K562 (cell line): ENCODE measurements at regions not wholly inside any gene's neighbourhood (a gene's known extent, or its start where the extent isn't known, plus 50 kb on each side); places are given as distances from the start of the nearest gene placed in this dataset.

Experiments
- AFF1 ChIP-seq, 2 experiments: fragments of 450-650 bp; IDR thresholded peaks; 2 replicates each; pipeline ENCODE4 v1.6.1; 2018; ENCODE audit warnings: mild to moderate bottlenecking in 2 of 2, low read depth in 1 of 2; ENCODE audit not compliant: partially characterized antibody in 2 of 2
- ARID1B ChIP-seq: fragments of 450-650 bp; IDR thresholded peaks from 2 replicates; pipeline ENCODE4 v1.6.1; 2016; ENCODE audit warnings: antibody characterized with exemption, mild to moderate bottlenecking, inconsistent platforms
- BCL6 ChIP-seq: fragments of 250-450 bp; sonication (Bioruptor Pico); IDR thresholded peaks from 2 replicates; pipeline ENCODE4 v1.4.0; 2020
- BCOR ChIP-seq: fragments of 450-650 bp; IDR thresholded peaks from 2 replicates; pipeline ENCODE4 v1.6.1; 2016
- CBFA2T2 ChIP-seq: fragments of 450-650 bp; conservative IDR thresholded peaks from 2 replicates; pipeline ENCODE4 v1.6.1; 2017; ENCODE audit warnings: mild to moderate bottlenecking
- DACH1 ChIP-seq: fragments of 450-650 bp; IDR thresholded peaks from 2 replicates; pipeline ENCODE4 v1.6.1; 2018; ENCODE audit not compliant: partially characterized antibody
- ELF1 ChIP-seq: fragments of 200-800 bp; sonication (Bioruptor generic); IDR thresholded peaks from 2 replicates; pipeline ENCODE4 v1.6.1; 2016; ENCODE audit warnings: missing genetic modification characterization, missing compliant biosample characterization
- HOXB6 ChIP-seq: fragments of 250-450 bp; sonication (Bioruptor Pico); IDR thresholded peaks from 2 replicates; pipeline ENCODE4 v1.5.1; 2022; ENCODE audit warnings: mild to moderate bottlenecking, borderline replicate concordance
- MNT ChIP-seq, 2 experiments: fragments of 450-650 bp; conservative IDR thresholded peaks; 2 replicates each; pipeline ENCODE4 v1.6.1; 2017; ENCODE audit warnings: mild to moderate bottlenecking in 2 of 2, moderate library complexity in 2 of 2
- NFIC ChIP-seq: fragments of 450-650 bp; IDR thresholded peaks from 2 replicates; pipeline ENCODE4 v1.6.1; 2017; ENCODE audit warnings: mild to moderate bottlenecking, inconsistent platforms
- NRF1 ChIP-seq, 2 experiments: fragments of 450-650 bp; IDR thresholded peaks in 1 of 2; conservative IDR thresholded peaks in 1 of 2; 2 replicates each; pipeline ENCODE4 v1.6.1; 2014; ENCODE audit warnings: mild to moderate bottlenecking in 2 of 2
- TCF3 ChIP-seq: sonication (generic); formaldehyde crosslinking; IDR thresholded peaks from 2 replicates; pipeline ENCODE4 v1.4.0; 2020; ENCODE audit warnings: mild to moderate bottlenecking, missing genetic modification reagents
- VEZF1 ChIP-seq: fragments of 200-800 bp; sonication (Bioruptor generic); IDR thresholded peaks from 2 replicates; pipeline ENCODE4 v1.6.1; 2017; ENCODE audit warnings: missing genetic modification characterization, missing compliant biosample characterization
- ZMIZ1 ChIP-seq, 2 experiments: fragments of 150-350 bp in 1 of 2; IDR thresholded peaks; 2 replicates each; pipeline ENCODE4 v1.6.1; 2012 to 2016; ENCODE audit warnings: low read depth in 2 of 2, low read length in 2 of 2, mild to moderate bottlenecking in 1 of 2, moderate library complexity in 1 of 2
- ZNF584 ChIP-seq: fragments of 200-800 bp; sonication (Bioruptor generic); IDR thresholded peaks from 2 replicates; pipeline ENCODE4 v1.6.1; 2016; ENCODE audit warnings: low read depth, mild to moderate bottlenecking, missing genetic modification characterization, missing compliant biosample characterization
- ZNF75A ChIP-seq: fragments of 450-650 bp; formaldehyde crosslinking; IDR thresholded peaks from 2 replicates; pipeline ENCODE4 v1.4.0; 2020; ENCODE audit warnings: mild to moderate bottlenecking
- ZNF77 ChIP-seq: fragments of 250-450 bp; sonication (Bioruptor Pico); IDR thresholded peaks from 2 replicates; pipeline ENCODE4 v1.5.0; 2020
- ZNF830 ChIP-seq: fragments of 250-450 bp; sonication (Bioruptor Pico); IDR thresholded peaks from 2 replicates; pipeline ENCODE4 v1.5.0; 2021; ENCODE audit warnings: mild to moderate bottlenecking

GRCh38 chr13:28574617-28575142 lies 79.8 kb upstream of the FLT1 start (continued):
- peak; percentile 52 to 63 for TF ChIP-seq NRF1 (conservative IDR thresholded peaks at IDR 0.05 in 1 of 2, IDR thresholded peaks at IDR 0.05 in 1 of 2)
- TF ChIP-seq VEZF1, result 0 out of 2 replicates have a peak, but pooled peaks have one; percentile 13
- TF ChIP-seq AFF1 (IDR thresholded peaks at IDR 0.05; ENCODE audit: low read depth in 1 of 2, partially characterized antibody in 2 of 2), result peak in 1 of 2 experiments; percentile 81
- TF ChIP-seq ZNF830 (CRISPR knock-in tag), result no peak
- TF ChIP-seq MNT (conservative IDR thresholded peaks at IDR 0.05), result peak; percentile 58 to 77
- no peak for TF ChIP-seq BCL6 (CRISPR knock-in tag)
- TF ChIP-seq CBFA2T2, result peak; percentile 98
- TF ChIP-seq ELF1, result peak; percentile 43; the same call in 1 of the 2 replicates
- peak; percentile 98 for TF ChIP-seq ARID1B
- TF ChIP-seq ZNF75A, result no peak
- no peak for TF ChIP-seq HOXB6 (CRISPR knock-in tag)
- TF ChIP-seq TCF3 (CRISPR knock-in tag), result peak; percentile 98
- no peak for TF ChIP-seq ZNF77 (CRISPR knock-in tag)
- TF ChIP-seq ZNF584 (CRISPR knock-in tag), result peak; percentile 90
- no peak for TF ChIP-seq BCOR
- peak; percentile 72 for TF ChIP-seq DACH1
- peak; percentile 90 for TF ChIP-seq NFIC
- TF ChIP-seq ZMIZ1 (IDR thresholded peaks at IDR 0.05; ENCODE audit: low read depth in 2 of 2, low read length in 2 of 2), result peak in 1 of 2 experiments; percentile 91; a peak in 2 of 4 replicates
